HepG2 (cell line): ENCODE measurements at regions not wholly inside any gene's neighbourhood (a gene's known extent, or its start where the extent isn't known, plus 50 kb on each side); places are given as distances from the start of the nearest gene placed in this dataset.

Source experiments
- BRCA1 ChIP-seq: sonication (generic); formaldehyde crosslinking; IDR thresholded peaks from 2 replicates; pipeline ENCODE4 v1.4.0; 2020; ENCODE audit warnings: missing genetic modification reagents
- SP1 ChIP-seq, 2 experiments: fragments of 450-650 bp in 1 of 2; sonication (generic) in 1 of 2; formaldehyde crosslinking in 1 of 2; IDR thresholded peaks; 2 replicates each; pipeline versions ENCODE4 v1.4.0 to v1.6.1; 2016 to 2020; ENCODE audit warnings: missing genetic modification reagents in 1 of 2
- ZNF335 ChIP-seq: sonication (generic); formaldehyde crosslinking; IDR thresholded peaks from 2 replicates; pipeline ENCODE4 v1.4.0; 2020; ENCODE audit warnings: missing genetic modification reagents
- TF ChIP-seq, protein P1 (sequence below): sonication (generic); formaldehyde crosslinking; IDR thresholded peaks from 2 replicates; pipeline ENCODE4 v1.4.0; 2020; ENCODE audit warnings: missing genetic modification reagents, borderline replicate concordance

DNA sequence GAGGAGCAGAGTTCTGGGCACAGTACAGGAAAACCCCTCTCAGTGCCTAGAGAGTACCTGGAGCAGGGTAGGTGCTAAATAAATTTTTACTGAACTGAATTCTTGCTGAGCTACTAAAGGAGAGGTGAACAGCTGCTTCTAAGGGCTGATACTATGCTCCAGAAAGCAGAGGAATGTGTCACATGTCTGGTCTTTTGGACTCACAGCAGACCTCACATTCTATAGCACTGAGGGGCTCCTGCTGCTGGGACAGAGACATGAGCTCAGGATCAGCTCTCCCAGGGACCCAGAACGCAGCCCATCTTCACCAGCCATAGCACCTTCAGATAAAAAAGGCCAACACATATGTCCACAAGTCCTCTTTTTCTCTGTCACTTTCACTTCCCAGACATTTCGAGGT lies 133.0 kb upstream of the KLF14 start:
- TF ChIP-seq SP1 (IDR thresholded peaks at IDR 0.05) (no peak), SP1 (CRISPR knock-in tag; IDR thresholded peaks at IDR 0.05) (no peak), BRCA1 (CRISPR knock-in tag) (no peak), ZNF335 (no peak)
- TF ChIP-seq, protein P1, sequence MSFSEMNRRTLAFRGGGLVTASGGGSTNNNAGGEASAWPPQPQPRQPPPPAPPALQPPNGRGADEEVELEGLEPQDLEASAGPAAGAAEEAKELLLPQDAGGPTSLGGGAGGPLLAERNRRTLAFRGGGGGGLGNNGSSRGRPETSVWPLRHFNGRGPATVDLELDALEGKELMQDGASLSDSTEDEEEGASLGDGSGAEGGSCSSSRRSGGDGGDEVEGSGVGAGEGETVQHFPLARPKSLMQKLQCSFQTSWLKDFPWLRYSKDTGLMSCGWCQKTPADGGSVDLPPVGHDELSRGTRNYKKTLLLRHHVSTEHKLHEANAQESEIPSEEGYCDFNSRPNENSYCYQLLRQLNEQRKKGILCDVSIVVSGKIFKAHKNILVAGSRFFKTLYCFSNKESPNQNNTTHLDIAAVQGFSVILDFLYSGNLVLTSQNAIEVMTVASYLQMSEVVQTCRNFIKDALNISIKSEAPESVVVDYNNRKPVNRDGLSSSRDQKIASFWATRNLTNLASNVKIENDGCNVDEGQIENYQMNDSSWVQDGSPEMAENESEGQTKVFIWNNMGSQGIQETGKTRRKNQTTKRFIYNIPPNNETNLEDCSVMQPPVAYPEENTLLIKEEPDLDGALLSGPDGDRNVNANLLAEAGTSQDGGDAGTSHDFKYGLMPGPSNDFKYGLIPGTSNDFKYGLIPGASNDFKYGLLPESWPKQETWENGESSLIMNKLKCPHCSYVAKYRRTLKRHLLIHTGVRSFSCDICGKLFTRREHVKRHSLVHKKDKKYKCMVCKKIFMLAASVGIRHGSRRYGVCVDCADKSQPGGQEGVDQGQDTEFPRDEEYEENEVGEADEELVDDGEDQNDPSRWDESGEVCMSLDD (CRISPR knock-in tag) = no peak
